Activated CD4-positive, alpha-beta memory T cell treated with anti-CD3 and anti-CD28 coated beads, Interleukin-2, amount 10 ng/mL, durations not matched to agents 7 days and 5 days (primary cell): ENCODE measurements at regions not wholly inside any gene's neighbourhood (a gene's known extent, or its start where the extent isn't known, plus 50 kb on each side); places are given as distances from the start of the nearest gene placed in this dataset.
"Not testable (repeated sequence)": the region's sequence is repeated elsewhere in the genome, so short reads cannot be mapped to it uniquely, and the experiment has no call there.

Experiments
- CTCF ChIA-PET: fragments of 350-600 bp; sonication (Branson Sonifier 250); formaldehyde crosslinking; loops from one replicate; lab custom pipeline; 2021; ENCODE audit warnings: antibody characterized with exemption, inconsistent platforms; lab: Charles Lee
- POLR2A ChIA-PET: fragments of 350-600 bp; sonication (Branson Sonifier 250); formaldehyde crosslinking; loops from one replicate; lab custom pipeline; 2021; ENCODE audit warnings: antibody characterized with exemption; lab: Charles Lee
- DNase-seq: peaks from one replicate; pipeline ENCODE4 v3.0.0-alpha.2; 2020
- H3K27ac Mint-ChIP-seq: one replicate; pipeline ENCODE4 v1.8.0; 2021; ENCODE audit warnings: mild to moderate bottlenecking, mixed read lengths
- H3K27me3 Mint-ChIP-seq: one replicate; pipeline ENCODE4 v1.8.0; 2021; ENCODE audit warnings: mixed read lengths
- H3K36me3 Mint-ChIP-seq: one replicate; pipeline ENCODE4 v1.8.0; 2021; ENCODE audit warnings: low read depth, mixed read lengths
- H3K4me1 Mint-ChIP-seq: one replicate; pipeline ENCODE4 v1.8.0; 2021; ENCODE audit warnings: mixed read lengths
- H3K4me3 Mint-ChIP-seq: one replicate; pipeline ENCODE4 v1.8.0; 2021; ENCODE audit warnings: mild to moderate bottlenecking, mixed read lengths
- H3K9me3 Mint-ChIP-seq: one replicate; pipeline ENCODE4 v1.8.0; 2021; ENCODE audit warnings: mixed read lengths

DNA sequence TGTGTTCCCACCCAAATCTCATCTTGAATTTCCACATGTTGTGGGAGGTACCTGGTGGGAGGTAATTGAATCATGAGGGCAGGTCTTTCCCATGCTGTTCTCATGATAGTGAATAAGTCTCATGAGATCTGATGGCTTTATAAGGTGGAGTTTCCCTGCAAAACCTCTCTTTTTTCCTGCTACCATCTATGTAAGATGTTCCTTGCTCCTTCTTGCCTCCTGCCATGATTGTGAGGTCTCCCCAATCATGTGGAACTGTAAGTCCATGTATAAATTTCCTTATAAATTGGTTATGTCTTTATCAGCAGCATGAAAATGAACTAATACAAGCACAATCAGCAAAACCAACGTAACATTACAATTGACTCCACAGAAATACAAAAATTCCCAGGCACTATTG is 814.8 kb upstream of the CITED2 start:
- H3K9me3 Mint-ChIP-seq, H3K4me3 Mint-ChIP-seq, H3K36me3 Mint-ChIP-seq, H3K27me3 Mint-ChIP-seq, CTCF ChIA-PET, POLR2A ChIA-PET, DNase-seq, H3K27ac Mint-ChIP-seq, H3K4me1 Mint-ChIP-seq: not testable (repeated sequence)

DNA sequence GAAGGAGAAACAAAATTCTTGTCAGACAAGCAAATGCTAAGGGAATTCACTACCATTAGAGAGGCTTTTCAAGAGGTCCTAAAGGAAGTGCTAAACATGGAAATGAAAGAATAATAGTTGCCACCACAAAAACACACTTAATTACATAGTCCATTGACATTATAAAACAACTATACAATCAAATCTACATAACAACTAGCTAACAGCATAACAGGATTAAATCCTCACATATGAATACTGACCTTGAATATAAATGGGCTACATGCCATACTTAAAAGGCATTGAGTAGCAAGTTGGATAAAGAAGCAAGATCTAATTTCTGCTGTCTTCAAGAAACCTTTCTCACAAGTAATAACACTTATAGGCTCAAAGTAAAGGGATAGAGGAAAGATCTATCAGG is 811.5 kb upstream of the CITED2 start:
- Mint-ChIP-seq H3K27ac (no peak overlapping the region), H3K27me3 (no peaks in the 10 kb centered on the region), H3K4me3 (no peak overlapping the region), H3K9me3 (no peaks in the 10 kb centered on the region), H3K36me3 (no peaks in the 10 kb centered on the region), H3K4me1 (no peaks in the 10 kb centered on the region)
- ChIA-PET CTCF (no interaction called here), POLR2A (no interaction called here)
- DNase-seq, result no peak

DNA sequence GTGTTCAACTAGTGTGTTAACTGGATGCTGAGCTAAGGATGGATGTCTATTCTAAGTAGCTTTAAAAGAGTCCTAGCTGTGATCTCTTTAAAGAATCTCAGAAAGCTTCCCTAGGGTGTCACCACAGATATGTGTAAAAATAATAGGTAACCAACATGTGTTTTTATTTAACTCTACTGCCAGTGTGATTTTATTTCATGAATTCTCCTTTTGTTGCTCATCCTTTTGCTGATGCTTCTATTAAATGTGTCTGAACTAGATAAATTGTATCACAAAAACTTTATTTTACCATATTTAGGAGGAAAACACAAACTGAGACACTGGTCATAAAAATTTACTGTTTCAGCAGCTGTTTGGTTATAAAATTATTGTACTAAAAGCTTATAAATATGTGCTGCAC is 809.4 kb upstream of the CITED2 start:
- no peak for DNase-seq
- Mint-ChIP-seq H3K27ac (no peak overlapping the region), H3K27me3 (no peaks in the 10 kb centered on the region), H3K4me1 (no peaks in the 10 kb centered on the region), H3K4me3 (no peak overlapping the region), H3K9me3 (no peaks in the 10 kb centered on the region), H3K36me3 (no peaks in the 10 kb centered on the region)
- POLR2A ChIA-PET, result no interaction called here
- CTCF ChIA-PET, result no interaction called here

- no peaks in the 10 kb centered on the region for H3K4me1 Mint-ChIP-seq
- CTCF ChIA-PET, result no interaction called here
- no peak overlapping the region for H3K4me3 Mint-ChIP-seq
- DNase-seq, result no peak
- H3K9me3 Mint-ChIP-seq, result no peaks in the 10 kb centered on the region
- no peaks in the 10 kb centered on the region for H3K27me3 Mint-ChIP-seq
- H3K36me3 Mint-ChIP-seq, result no peaks in the 10 kb centered on the region
- no peak overlapping the region for H3K27ac Mint-ChIP-seq
- POLR2A ChIA-PET, result no interaction called here
These were observed 808.4 kb upstream of the CITED2 start for GRCh38 chr6:140182821-140183220.

DNA sequence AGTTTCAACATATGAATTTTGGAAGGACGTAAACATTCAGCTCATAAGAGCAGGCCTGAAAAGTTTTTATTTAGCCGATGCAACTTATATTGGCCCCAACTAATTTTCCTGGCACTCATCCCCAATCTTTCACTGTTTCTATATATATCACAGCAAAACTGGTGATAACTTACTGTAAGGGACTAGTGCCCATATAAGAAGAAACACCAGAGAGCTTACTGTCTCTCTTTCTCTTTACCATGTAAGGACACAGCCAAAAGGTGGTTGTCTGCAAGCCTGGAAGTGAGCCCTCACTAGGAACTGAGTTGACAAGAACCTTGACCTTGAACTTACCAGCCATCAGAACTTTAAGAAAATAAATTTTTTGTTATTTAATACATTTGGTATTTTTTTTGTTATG is 807.4 kb upstream of the CITED2 start:
- no peak overlapping the region for H3K27ac Mint-ChIP-seq
- no peaks in the 10 kb centered on the region for H3K27me3 Mint-ChIP-seq
- no peaks in the 10 kb centered on the region for H3K4me1 Mint-ChIP-seq
- no peaks in the 10 kb centered on the region for H3K36me3 Mint-ChIP-seq
- CTCF ChIA-PET, result no interaction called here
- no peak overlapping the region for H3K4me3 Mint-ChIP-seq
- DNase-seq, result no peak
- no peaks in the 10 kb centered on the region for H3K9me3 Mint-ChIP-seq
- POLR2A ChIA-PET, result no interaction called here

DNA sequence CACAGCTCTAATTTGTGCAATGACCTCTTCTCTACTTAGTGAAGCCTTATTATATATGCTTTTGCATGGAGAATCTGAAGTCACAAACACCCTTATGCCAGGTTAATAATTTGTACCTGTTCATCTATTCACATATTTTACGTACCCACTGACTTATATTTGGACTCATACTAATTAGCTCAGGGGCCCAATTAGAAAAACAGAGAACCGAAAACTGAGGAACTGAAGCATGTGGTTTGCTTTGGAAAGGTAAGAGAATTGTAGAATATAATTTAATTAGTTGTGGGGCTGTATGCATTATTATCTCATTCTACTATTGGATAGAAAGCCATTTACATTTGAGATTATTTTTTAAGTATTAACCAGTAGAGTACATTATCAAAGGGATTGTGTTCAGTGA is 805.9 kb upstream of the CITED2 start:
- CTCF ChIA-PET, result no interaction called here
- Mint-ChIP-seq H3K4me1 (no peaks in the 10 kb centered on the region), H3K9me3 (no peaks in the 10 kb centered on the region), H3K27me3 (no peaks in the 10 kb centered on the region), H3K4me3 (no peak overlapping the region), H3K27ac (no peak overlapping the region), H3K36me3 (no peaks in the 10 kb centered on the region)
- POLR2A ChIA-PET, result no interaction called here
- DNase-seq, result no peak

DNA sequence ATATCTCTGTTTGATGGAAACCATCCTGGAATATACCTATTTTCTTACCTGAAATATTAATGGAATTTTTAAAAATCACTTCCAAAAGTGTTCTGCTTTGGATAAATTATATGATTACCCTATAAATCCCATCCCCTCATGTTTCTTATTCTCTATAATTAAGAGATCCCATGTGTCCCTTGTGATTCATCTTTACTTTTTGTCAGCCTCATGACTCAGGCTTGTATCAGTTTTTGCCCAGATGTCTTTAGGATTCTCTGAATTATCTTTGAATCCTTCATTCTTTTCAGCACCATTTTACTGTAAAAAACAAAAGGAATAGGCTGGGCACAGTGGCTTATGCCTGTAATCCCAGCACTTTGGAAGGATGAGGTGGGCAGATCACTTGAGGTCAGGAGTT is 804.5 kb upstream of the CITED2 start:
- no peaks in the 10 kb centered on the region for H3K36me3 Mint-ChIP-seq
- H3K4me1 Mint-ChIP-seq, result no peaks in the 10 kb centered on the region
- ChIA-PET CTCF (no interaction called here), POLR2A (no interaction called here)
- H3K4me3 Mint-ChIP-seq, result no peak overlapping the region
- no peaks in the 10 kb centered on the region for H3K27me3 Mint-ChIP-seq
- H3K9me3 Mint-ChIP-seq, result no peaks in the 10 kb centered on the region
- no peak for DNase-seq
- H3K27ac Mint-ChIP-seq, result no peak overlapping the region

GRCh38 chr6:140178520-140178919 is 804.1 kb upstream of the CITED2 start:
- Mint-ChIP-seq H3K4me3 (no peak overlapping the region), H3K4me1 (no peaks in the 10 kb centered on the region), H3K27me3 (no peaks in the 10 kb centered on the region), H3K27ac (no peak overlapping the region), H3K36me3 (no peaks in the 10 kb centered on the region), H3K9me3 (no peaks in the 10 kb centered on the region)
- DNase-seq, result no peak
- POLR2A ChIA-PET, result no interaction called here
- CTCF ChIA-PET, result no interaction called here

DNA sequence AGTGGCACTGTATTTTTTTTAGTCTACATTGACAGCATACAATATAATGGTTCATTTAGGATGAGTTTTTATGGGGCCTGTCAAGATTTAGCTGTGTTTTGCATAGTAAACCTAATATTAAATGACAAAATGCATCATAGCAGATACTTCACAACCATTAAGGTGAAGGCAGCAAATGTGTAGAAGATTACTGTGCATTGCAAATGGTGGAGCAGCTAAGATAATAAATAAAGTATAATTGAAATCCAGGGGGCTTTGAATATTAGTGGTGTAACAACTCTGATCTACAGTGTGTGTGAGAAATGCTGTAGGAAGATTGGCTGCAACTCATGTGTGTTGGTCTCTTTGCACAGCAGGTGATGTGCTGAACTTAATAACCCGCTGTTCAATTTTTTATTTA is 801.9 kb upstream of the CITED2 start:
- H3K9me3 Mint-ChIP-seq, result peaks cover 8% of the 10 kb centered on the region
- no peaks in the 10 kb centered on the region for H3K27me3 Mint-ChIP-seq
- CTCF ChIA-PET, result no interaction called here
- POLR2A ChIA-PET, result no interaction called here
- H3K4me1 Mint-ChIP-seq, result no peaks in the 10 kb centered on the region
- H3K27ac Mint-ChIP-seq, result no peak overlapping the region
- no peak overlapping the region for H3K4me3 Mint-ChIP-seq
- no peaks in the 10 kb centered on the region for H3K36me3 Mint-ChIP-seq
- no peak for DNase-seq

DNA sequence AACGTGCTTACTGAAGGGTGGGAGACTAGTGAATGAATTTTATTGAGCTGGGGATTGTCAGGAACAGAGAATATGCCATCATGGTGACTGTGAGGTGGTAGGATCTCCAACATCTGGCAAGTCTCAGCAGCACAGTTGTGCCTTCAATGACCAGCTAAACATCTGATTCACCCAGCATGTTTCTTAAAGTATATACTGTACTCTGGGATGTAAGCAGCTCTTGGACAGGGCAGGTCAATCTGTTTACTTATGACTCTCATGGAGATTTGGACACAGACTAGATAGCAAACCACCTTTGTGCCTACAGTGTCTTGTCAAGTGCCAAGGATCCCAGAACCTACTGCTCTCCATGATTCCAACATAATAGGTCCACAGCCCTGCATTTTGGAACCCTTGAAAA is 801.0 kb upstream of the CITED2 start:
- no peak overlapping the region for H3K4me3 Mint-ChIP-seq
- H3K27me3 Mint-ChIP-seq, result no peaks in the 10 kb centered on the region
- ChIA-PET POLR2A (no interaction called here), CTCF (no interaction called here)
- DNase-seq, result no peak
- no peaks in the 10 kb centered on the region for H3K4me1 Mint-ChIP-seq
- no peak overlapping the region for H3K27ac Mint-ChIP-seq
- H3K36me3 Mint-ChIP-seq, result no peaks in the 10 kb centered on the region
- H3K9me3 Mint-ChIP-seq, result peaks cover 8% of the 10 kb centered on the region

DNA sequence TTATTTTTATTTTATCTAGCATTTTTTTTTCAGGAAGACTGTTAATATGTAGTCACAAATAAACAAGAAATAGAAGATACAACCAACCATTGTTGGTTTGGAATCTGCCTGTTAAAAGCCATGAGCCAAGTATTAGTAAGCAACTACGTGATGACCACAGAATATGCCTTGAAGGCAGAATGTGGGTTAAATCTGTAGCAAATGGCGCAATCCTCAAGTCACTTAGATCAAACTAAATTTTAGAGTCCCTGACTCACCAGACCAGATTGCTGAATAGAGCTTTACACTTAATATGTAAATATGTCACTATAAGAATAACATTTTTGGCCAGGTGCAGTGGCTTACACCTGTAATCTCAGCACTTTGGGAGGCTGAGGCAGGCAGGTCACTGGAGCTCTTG is 800.1 kb upstream of the CITED2 start:
- ChIA-PET POLR2A (no interaction called here), CTCF (no interaction called here)
- Mint-ChIP-seq H3K4me3 (no peak overlapping the region), H3K4me1 (no peaks in the 10 kb centered on the region), H3K27me3 (no peaks in the 10 kb centered on the region), H3K9me3 (peaks cover 8% of the 10 kb centered on the region), H3K36me3 (no peaks in the 10 kb centered on the region), H3K27ac (no peak overlapping the region)
- no peak for DNase-seq

- H3K4me1 Mint-ChIP-seq, result no peaks in the 10 kb centered on the region
- ChIA-PET CTCF (no interaction called here), POLR2A (no interaction called here)
- no peaks in the 10 kb centered on the region for H3K36me3 Mint-ChIP-seq
- peaks cover 8% of the 10 kb centered on the region for H3K9me3 Mint-ChIP-seq
- no peak for DNase-seq
- no peak overlapping the region for H3K27ac Mint-ChIP-seq
- H3K27me3 Mint-ChIP-seq, result no peaks in the 10 kb centered on the region
- no peak overlapping the region for H3K4me3 Mint-ChIP-seq
These were observed 793.9 kb upstream of the CITED2 start for GRCh38 chr6:140168365-140168764.

DNA sequence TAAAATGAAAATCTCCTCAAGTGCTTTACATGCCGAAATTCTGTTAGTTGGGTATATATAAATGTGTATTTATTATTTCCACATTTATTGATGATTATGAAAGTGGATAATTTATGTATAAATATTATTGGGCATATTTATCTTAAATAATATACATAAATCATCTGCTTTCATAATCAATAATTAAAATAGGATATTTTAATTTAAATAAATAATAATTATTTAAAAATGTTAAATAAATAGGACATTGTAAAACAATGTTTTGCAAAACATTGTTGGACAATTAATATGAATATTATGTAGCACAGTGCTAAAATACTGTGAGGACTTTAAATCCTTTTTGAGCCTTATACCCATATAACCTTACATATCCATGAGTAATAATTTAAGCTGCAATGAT is 786.5 kb upstream of the CITED2 start:
- H3K9me3 Mint-ChIP-seq, result no peaks in the 10 kb centered on the region
- H3K27ac Mint-ChIP-seq, result no peak overlapping the region
- H3K4me3 Mint-ChIP-seq, result no peak overlapping the region
- DNase-seq, result no peak
- POLR2A ChIA-PET, result no interaction called here
- H3K36me3 Mint-ChIP-seq, result no peaks in the 10 kb centered on the region
- CTCF ChIA-PET, result no interaction called here
- H3K27me3 Mint-ChIP-seq, result no peaks in the 10 kb centered on the region
- H3K4me1 Mint-ChIP-seq, result no peaks in the 10 kb centered on the region

DNA sequence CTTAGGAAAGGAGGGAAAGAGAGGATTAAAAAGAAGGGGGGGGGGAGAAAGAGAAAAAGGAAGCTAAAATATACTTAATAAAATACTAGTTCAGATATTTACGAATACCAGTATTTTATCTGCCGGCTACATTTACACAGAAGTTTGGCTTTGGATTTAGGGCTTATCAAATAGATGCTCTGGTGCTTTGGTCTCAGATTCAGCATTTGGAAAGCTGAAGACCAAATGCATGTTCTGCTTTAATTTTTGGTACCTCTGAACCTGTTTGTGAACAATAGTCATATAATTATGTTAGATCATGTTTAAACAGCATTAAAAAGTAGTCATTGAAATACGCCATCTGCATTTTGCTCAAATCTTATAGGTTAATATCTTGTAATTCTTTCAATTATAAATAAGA is 786.0 kb upstream of the CITED2 start:
- Mint-ChIP-seq H3K9me3 (no peaks in the 10 kb centered on the region), H3K27me3 (no peaks in the 10 kb centered on the region), H3K4me1 (no peaks in the 10 kb centered on the region), H3K4me3 (no peak overlapping the region), H3K36me3 (no peaks in the 10 kb centered on the region), H3K27ac (no peak overlapping the region)
- POLR2A ChIA-PET, result interaction anchor here (0.6 to 0.7 kb wide), 2 partner anchors 268 to 540 kb away, joined by 3 read pairs; no protein-coding TSS in a partner anchor
- no peak for DNase-seq
- CTCF ChIA-PET, result no interaction called here

- no peak for DNase-seq
- ChIA-PET CTCF (no interaction called here), POLR2A (no interaction called here)
- H3K4me3 Mint-ChIP-seq, result no peak overlapping the region
- H3K27ac Mint-ChIP-seq, result no peak overlapping the region
- no peaks in the 10 kb centered on the region for H3K27me3 Mint-ChIP-seq
- no peaks in the 10 kb centered on the region for H3K36me3 Mint-ChIP-seq
- no peaks in the 10 kb centered on the region for H3K4me1 Mint-ChIP-seq
- H3K9me3 Mint-ChIP-seq, result no peaks in the 10 kb centered on the region
These were observed 781.7 kb upstream of the CITED2 start for GRCh38 chr6:140156131-140156530.
